Right lobe of liver (tissue), 6 donors: ENCODE measurements at regions not wholly inside any gene's neighbourhood (a gene's known extent, or its start where the extent isn't known, plus 50 kb on each side); places are given as distances from the start of the nearest gene placed in this dataset.
A peak's percentile ranks its signal among the peaks of the same experiment; 100 is the strongest.

Source experiments
- ATAC-seq, 4 donors: fragments of 200-7000 bp; cut with Tn5 transposase; one replicate each; pipeline ENCODE4 v1.9.1; 2020; ENCODE audit warnings: mild to moderate bottlenecking in 4 of 4, moderate library complexity in 4 of 4
- DNase-seq, 3 donors: peaks; one replicate each; pipeline ENCODE4 v3.0.0-alpha.2; 2020
- H3K27ac ChIP-seq, 3 donors: fragments of 200-600 bp; one replicate each; pipeline ENCODE4 v1.8.0; 2022
- H3K27me3 ChIP-seq, 2 donors: fragments of 200-600 bp; one replicate each; pipeline ENCODE4 v1.8.0; 2022
- H3K36me3 ChIP-seq, 4 donors: fragments of 200-600 bp; sonication (generic) in 1 of 4; one replicate each; pipeline versions ENCODE4 v1.5.1 to v1.8.0; 2017 to 2022; ENCODE audit warnings: control low read depth in 1 of 4
- H3K4me1 ChIP-seq, 4 donors: fragments of 200-600 bp; sonication (generic) in 1 of 4; one replicate each; pipeline versions ENCODE4 v1.5.1 to v1.8.0; 2017 to 2022; ENCODE audit warnings: control low read depth in 1 of 4
- H3K4me3 ChIP-seq, 3 donors: fragments of 200-600 bp; one replicate each; pipeline ENCODE4 v1.8.0; 2022
- H3K9me3 ChIP-seq, 4 donors: fragments of 200-600 bp; sonication (generic) in 1 of 4; one replicate each; pipeline versions ENCODE4 v1.5.1 to v1.8.0; 2017 to 2022; ENCODE audit warnings: control low read depth in 1 of 4
- CTCF ChIP-seq, 4 donors: fragments of 200-600 bp in 3 of 4; fragments of 450-650 bp in 1 of 4; IDR thresholded peaks; one replicate each; pipeline versions ENCODE4 v1.5.1 to v1.8.0; 2016 to 2022; ENCODE audit warnings: antibody characterized with exemption in 4 of 4, mild to moderate bottlenecking in 2 of 4
- POLR2A ChIP-seq: fragments of 450-650 bp; IDR thresholded peaks from one replicate; pipeline ENCODE4 v1.6.1; 2017; ENCODE audit warnings: antibody characterized with exemption, mild to moderate bottlenecking
- WGBS: methylation state at CpG from one replicate; pipeline ENCODE4 v1.1.6; 2018; ENCODE audit warnings: low coverage, low lambda C conversion rate; ENCODE audit not compliant: insufficient coverage; ENCODE audit errors: missing lambda C conversion rate; 5-methylcytosine and 5-hydroxymethylcytosine counted together
- intact Hi-C, 2 donors: fragments of 100-400 bp; cut with DNase I; formaldehyde crosslinking; loops; one replicate each; pipeline versions ENCODE4 v1.11.2 to v1.14.1; 2022
- donor health status: DM: no; HTN: yes; CAD: no.
- donor health status: DM: no; HTN: no; CAD: no.
- donor health status: DM: no; HTN: no; CAD: no.
- donor health status: DM: no; HTN: yes; CAD: no.
- donor health status: DM: no; HTN: yes; CAD: no.

- no peak for DNase-seq
- intact Hi-C loops: no loop called here
Measured at GRCh38 chr5:23820765-23821471, 313.5 kb downstream of the PRDM9 start.

GRCh38 chr5:23823521-23823920, 316.1 kb downstream of the PRDM9 start:
- intact Hi-C loops: no loop called here

More at GRCh38 chr5:23820765-23821471, 313.5 kb downstream of the PRDM9 start:
- TF ChIP-seq CTCF (IDR thresholded peaks at IDR 0.05): peak; percentile 45 to 67 (median 54)
- TF ChIP-seq POLR2A: no peak
- Histone ChIP-seq H3K27me3 (no peaks in the 10 kb centered on the region), H3K9me3 (no peaks in the 10 kb centered on the region), H3K4me3 (no peak overlapping the region), H3K36me3 (no peaks in the 10 kb centered on the region), H3K27ac (no peak overlapping the region), H3K4me1 (no peaks in the 10 kb centered on the region)
- 33% methylated on average over 5 of the region's 5 CpGs for WGBS
- ATAC-seq: peak; percentile 70 to 89 (median 83)

GRCh38 chr5:23825196-23825595, 317.8 kb downstream of the PRDM9 start:
- Histone ChIP-seq H3K27me3 (no peaks in the 10 kb centered on the region), H3K4me1 (no peaks in the 10 kb centered on the region), H3K27ac (no peak overlapping the region), H3K9me3 (no peaks in the 10 kb centered on the region), H3K4me3 (no peak overlapping the region), H3K36me3 (no peaks in the 10 kb centered on the region)
- ATAC-seq (no peak), DNase-seq (no peak)
- 63% methylated on average over 5 of the region's 5 CpGs for WGBS
- intact Hi-C loops: no loop called here
- TF ChIP-seq POLR2A (no peak), CTCF (IDR thresholded peaks at IDR 0.05) (no peak)

More at GRCh38 chr5:23823521-23823920, 316.1 kb downstream of the PRDM9 start:
- Histone ChIP-seq H3K4me1 (no peaks in the 10 kb centered on the region), H3K27ac (no peak overlapping the region), H3K9me3 (no peaks in the 10 kb centered on the region), H3K4me3 (no peak overlapping the region), H3K27me3 (no peaks in the 10 kb centered on the region), H3K36me3 (no peaks in the 10 kb centered on the region)
- WGBS: 65% methylated on average over 7 of the region's 8 CpGs
- no peak for TF ChIP-seq CTCF (IDR thresholded peaks at IDR 0.05)
- no peak for TF ChIP-seq POLR2A
- DNase-seq (no peak), ATAC-seq (no peak)

- peak in 3 of 4 donors; percentile 11 to 30 (median 12) for TF ChIP-seq CTCF (IDR thresholded peaks at IDR 0.05)
- TF ChIP-seq POLR2A: no peak
- Histone ChIP-seq H3K36me3 (no peaks in the 10 kb centered on the region), H3K9me3 (no peaks in the 10 kb centered on the region), H3K4me3 (no peak overlapping the region), H3K27ac (no peak overlapping the region), H3K4me1 (no peaks in the 10 kb centered on the region), H3K27me3 (no peaks in the 10 kb centered on the region)
- intact Hi-C loops: no loop called here
- ATAC-seq (no peak), DNase-seq (no peak)
Measured at GRCh38 chr5:23840083-23840482, 332.7 kb downstream of the PRDM9 start.
